ENCODE measurements at regions not wholly inside any gene's neighbourhood (a gene's known extent, or its start where the extent isn't known, plus 50 kb on each side); places are given as distances from the start of the nearest gene placed in this dataset.

- no peak overlapping the region for H3K4me3 ChIP-seq (ENCODE audit: low read depth, low read length)
- TF ChIP-seq, protein P1, sequence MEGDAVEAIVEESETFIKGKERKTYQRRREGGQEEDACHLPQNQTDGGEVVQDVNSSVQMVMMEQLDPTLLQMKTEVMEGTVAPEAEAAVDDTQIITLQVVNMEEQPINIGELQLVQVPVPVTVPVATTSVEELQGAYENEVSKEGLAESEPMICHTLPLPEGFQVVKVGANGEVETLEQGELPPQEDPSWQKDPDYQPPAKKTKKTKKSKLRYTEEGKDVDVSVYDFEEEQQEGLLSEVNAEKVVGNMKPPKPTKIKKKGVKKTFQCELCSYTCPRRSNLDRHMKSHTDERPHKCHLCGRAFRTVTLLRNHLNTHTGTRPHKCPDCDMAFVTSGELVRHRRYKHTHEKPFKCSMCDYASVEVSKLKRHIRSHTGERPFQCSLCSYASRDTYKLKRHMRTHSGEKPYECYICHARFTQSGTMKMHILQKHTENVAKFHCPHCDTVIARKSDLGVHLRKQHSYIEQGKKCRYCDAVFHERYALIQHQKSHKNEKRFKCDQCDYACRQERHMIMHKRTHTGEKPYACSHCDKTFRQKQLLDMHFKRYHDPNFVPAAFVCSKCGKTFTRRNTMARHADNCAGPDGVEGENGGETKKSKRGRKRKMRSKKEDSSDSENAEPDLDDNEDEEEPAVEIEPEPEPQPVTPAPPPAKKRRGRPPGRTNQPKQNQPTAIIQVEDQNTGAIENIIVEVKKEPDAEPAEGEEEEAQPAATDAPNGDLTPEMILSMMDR (IDR thresholded peaks at IDR 0.05; ENCODE audit: insufficient read depth, low read length, poor library complexity, severe bottlenecking) = no peak
- no peak for DNase-seq (ENCODE audit: low read depth)
- no peaks in the 10 kb centered on the region for H3K36me3 ChIP-seq (ENCODE audit: control insufficient read depth, insufficient read depth, low read length)
- H3K27me3 ChIP-seq (ENCODE audit: control insufficient read depth, insufficient read depth, low read length) = no peaks in the 10 kb centered on the region
Observed at GRCh38 chr6:127015858-127016257, 102.6 kb upstream of the RSPO3 start.

- Histone ChIP-seq H3K4me3 (ENCODE audit: low read depth, low read length) (no peak overlapping the region), H3K27me3 (ENCODE audit: control insufficient read depth, insufficient read depth, low read length) (no peaks in the 10 kb centered on the region), H3K36me3 (ENCODE audit: control insufficient read depth, insufficient read depth, low read length) (no peaks in the 10 kb centered on the region)
- TF ChIP-seq, protein P1 (IDR thresholded peaks at IDR 0.05; ENCODE audit: insufficient read depth, low read length, poor library complexity, severe bottlenecking) = no peak
- DNase-seq (ENCODE audit: low read depth) = no peak
Observed at GRCh38 chr6:127019828-127020227, 98.6 kb upstream of the RSPO3 start.

DNA sequence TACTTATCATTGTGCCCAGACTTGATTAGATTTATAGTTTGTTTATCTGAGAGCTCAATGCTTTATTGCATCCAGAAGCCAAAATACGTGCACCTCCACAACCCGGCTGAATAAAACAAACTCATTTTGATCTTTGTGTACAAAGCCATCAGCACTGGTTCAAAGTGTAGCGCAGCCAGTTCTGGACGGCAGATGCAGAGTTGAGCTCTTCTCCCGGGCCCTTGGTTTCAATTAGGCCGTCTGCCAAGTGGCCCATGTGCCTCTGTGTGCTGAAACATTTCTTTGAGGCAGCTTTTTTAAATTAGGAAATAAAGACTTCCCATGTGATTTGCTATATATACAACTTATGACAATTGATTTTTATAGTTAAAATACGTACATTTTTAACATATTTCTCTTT, 96.2 kb upstream of the RSPO3 start:
- Histone ChIP-seq H3K4me3 (ENCODE audit: low read depth, low read length) (no peak overlapping the region), H3K27me3 (ENCODE audit: control insufficient read depth, insufficient read depth, low read length) (no peaks in the 10 kb centered on the region), H3K36me3 (ENCODE audit: control insufficient read depth, insufficient read depth, low read length) (no peaks in the 10 kb centered on the region)
- TF ChIP-seq, protein P1 (IDR thresholded peaks at IDR 0.05; ENCODE audit: insufficient read depth, low read length, poor library complexity, severe bottlenecking) = no peak
- DNase-seq (ENCODE audit: low read depth) = no peak

GRCh38 chr6:127023001-127023778, 95.3 kb upstream of the RSPO3 start:
- DNase-seq (ENCODE audit: low read depth) = no peak
- Histone ChIP-seq H3K36me3 (ENCODE audit: control insufficient read depth, insufficient read depth, low read length) (no peaks in the 10 kb centered on the region), H3K4me3 (ENCODE audit: low read depth, low read length) (no peak overlapping the region), H3K27me3 (ENCODE audit: control insufficient read depth, insufficient read depth, low read length) (no peaks in the 10 kb centered on the region)
- TF ChIP-seq, protein P1 (IDR thresholded peaks at IDR 0.05; ENCODE audit: insufficient read depth, low read length, poor library complexity, severe bottlenecking) = no peak

DNA sequence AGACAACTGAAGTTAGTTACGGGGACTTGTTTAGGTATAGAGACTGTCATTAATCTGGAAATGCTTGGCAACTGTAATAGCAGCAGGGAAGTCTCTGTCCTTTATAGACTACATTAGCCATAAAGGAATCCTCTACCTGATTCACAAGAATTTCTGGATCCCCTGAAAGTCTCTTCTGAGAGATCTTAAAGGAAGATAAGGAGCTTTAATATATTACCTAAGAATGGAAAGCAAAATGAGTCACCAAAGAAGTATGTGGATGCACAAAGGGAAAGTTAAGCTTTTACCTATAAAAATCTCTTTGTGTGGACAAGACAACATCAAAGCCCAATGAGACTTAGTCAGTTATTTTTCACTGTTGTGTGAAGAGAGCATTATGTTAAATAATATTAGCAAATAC, 92.2 kb upstream of the RSPO3 start:
- DNase-seq (ENCODE audit: low read depth) = peak; percentile 55
- Histone ChIP-seq H3K36me3 (ENCODE audit: control insufficient read depth, insufficient read depth, low read length) (no peaks in the 10 kb centered on the region), H3K27me3 (ENCODE audit: control insufficient read depth, insufficient read depth, low read length) (no peaks in the 10 kb centered on the region), H3K4me3 (ENCODE audit: low read depth, low read length) (no peak overlapping the region)
- TF ChIP-seq, protein P1 (IDR thresholded peaks at IDR 0.05; ENCODE audit: insufficient read depth, low read length, poor library complexity, severe bottlenecking) = no peak

DNA sequence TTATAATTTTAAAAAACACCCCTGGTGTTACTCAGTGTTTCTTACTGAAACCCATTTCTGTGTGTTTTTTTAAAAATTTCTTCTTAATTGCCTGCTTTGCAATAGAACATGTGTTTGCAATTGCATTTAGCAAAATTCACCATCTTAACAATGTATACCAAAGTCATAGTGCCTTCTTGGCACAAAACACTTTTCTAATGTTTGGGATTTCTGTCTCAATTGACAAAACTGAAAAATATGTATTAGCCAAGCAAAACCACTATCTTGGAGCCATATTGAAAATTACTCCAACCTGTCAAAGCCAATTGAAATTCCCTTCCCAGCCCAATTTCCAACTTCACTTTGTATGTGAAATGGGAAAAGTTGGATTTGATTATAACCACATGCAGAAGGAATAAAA, 88.4 kb upstream of the RSPO3 start:
- DNase-seq (ENCODE audit: low read depth) = no peak
- H3K36me3 ChIP-seq (ENCODE audit: control insufficient read depth, insufficient read depth, low read length) = no peaks in the 10 kb centered on the region
- H3K4me3 ChIP-seq (ENCODE audit: low read depth, low read length) = no peak overlapping the region
- TF ChIP-seq, protein P1 (IDR thresholded peaks at IDR 0.05; ENCODE audit: insufficient read depth, low read length, poor library complexity, severe bottlenecking) = no peak
- no peaks in the 10 kb centered on the region for H3K27me3 ChIP-seq (ENCODE audit: control insufficient read depth, insufficient read depth, low read length)

Data from kidney epithelial cell (primary cell).